HUES48 (cell line): ENCODE measurements at regions not wholly inside any gene's neighbourhood (a gene's known extent, or its start where the extent isn't known, plus 50 kb on each side); places are given as distances from the start of the nearest gene placed in this dataset.
"Not testable (repeated sequence)": the region's sequence is repeated elsewhere in the genome, so short reads cannot be mapped to it uniquely, and the experiment has no call there.

Experiments
- H3K27ac ChIP-seq: one replicate; pipeline ENCODE4 v1.7.0; 2013; ENCODE audit warnings: low read depth, low read length, inconsistent platforms
- H3K27me3 ChIP-seq: 2 replicates; pipeline ENCODE4 v1.6.1; 2013; ENCODE audit warnings: mild to moderate bottlenecking, low read length; ENCODE audit not compliant: control insufficient read depth, insufficient read depth
- H3K36me3 ChIP-seq: 2 replicates; pipeline ENCODE4 v1.6.1; 2013; ENCODE audit warnings: low read length; ENCODE audit not compliant: control insufficient read depth, insufficient read depth
- H3K4me1 ChIP-seq: 2 replicates; pipeline ENCODE4 v1.6.1; 2013; ENCODE audit warnings: mild to moderate bottlenecking, low read length; ENCODE audit not compliant: control insufficient read depth, insufficient read depth
- H3K4me3 ChIP-seq: 2 replicates; pipeline ENCODE4 v1.5.1; 2013; ENCODE audit warnings: mild to moderate bottlenecking, low read depth, low read length
- H3K9ac ChIP-seq: 2 replicates; pipeline ENCODE4 v1.6.1; 2013; ENCODE audit warnings: mild to moderate bottlenecking, low read depth, low read length, moderate library complexity
- H3K9me3 ChIP-seq: 2 replicates; pipeline ENCODE4 v1.6.1; 2013; ENCODE audit warnings: low read length; ENCODE audit not compliant: control insufficient read depth, insufficient read depth

DNA sequence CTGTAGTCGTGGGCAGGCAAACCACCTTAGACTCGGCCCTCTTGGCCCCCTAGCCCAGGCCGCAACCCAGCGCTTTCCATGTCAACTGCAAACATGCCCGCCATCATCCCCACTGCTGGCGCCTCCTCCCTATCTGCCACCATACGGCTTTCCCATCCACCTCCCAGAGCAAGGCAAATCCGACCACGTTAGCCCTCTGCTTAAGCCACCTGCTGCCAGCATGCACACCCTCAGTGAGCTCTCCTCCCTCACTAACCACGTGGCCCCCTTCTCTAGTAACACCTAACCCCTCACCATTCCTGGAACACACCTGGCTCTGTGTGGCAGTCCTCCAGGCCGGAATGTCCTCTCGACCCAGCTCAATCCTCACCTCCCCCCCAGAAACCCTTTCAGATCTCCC is 534.8 kb downstream of the TP53TG3F start:
- not testable (repeated sequence) for H3K27ac ChIP-seq, H3K9ac ChIP-seq, H3K27me3 ChIP-seq, H3K36me3 ChIP-seq, H3K4me3 ChIP-seq, H3K4me1 ChIP-seq
- H3K9me3 ChIP-seq = peaks cover 12% of the 10 kb centered on the region; the same call in 1 of the 2 replicates

DNA sequence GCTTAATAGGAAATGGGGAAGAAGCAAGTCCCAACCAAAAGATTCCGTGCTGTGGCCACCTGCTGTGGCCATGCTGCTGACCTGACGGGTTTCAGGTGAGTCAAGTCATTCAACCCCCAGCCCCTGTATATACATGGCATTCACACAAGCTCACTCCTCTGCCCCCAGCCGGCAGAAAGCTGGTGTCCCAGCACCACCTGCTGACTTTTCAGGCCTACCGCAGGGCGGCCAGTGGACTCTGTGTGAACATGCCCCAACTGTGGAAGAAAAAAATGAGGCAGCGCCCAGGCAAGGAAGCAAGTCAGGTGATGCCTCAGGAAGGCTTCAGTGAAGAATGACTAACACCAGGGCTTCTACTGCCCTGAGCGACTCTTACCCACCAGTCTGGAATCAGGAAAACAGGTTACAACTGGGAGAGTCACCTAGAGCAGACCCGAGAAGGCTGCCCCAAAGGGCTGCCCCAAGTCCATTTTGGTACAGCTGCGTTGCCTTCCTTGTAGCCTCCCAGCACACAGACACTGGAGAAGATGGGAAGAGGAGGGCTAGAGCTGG is 536.5 kb downstream of the TP53TG3F start:
- H3K36me3 ChIP-seq, H3K27ac ChIP-seq, H3K4me3 ChIP-seq, H3K4me1 ChIP-seq, H3K9ac ChIP-seq, H3K27me3 ChIP-seq: not testable (repeated sequence)
- peaks cover 12% of the 10 kb centered on the region; the same call in 1 of the 2 replicates for H3K9me3 ChIP-seq

DNA sequence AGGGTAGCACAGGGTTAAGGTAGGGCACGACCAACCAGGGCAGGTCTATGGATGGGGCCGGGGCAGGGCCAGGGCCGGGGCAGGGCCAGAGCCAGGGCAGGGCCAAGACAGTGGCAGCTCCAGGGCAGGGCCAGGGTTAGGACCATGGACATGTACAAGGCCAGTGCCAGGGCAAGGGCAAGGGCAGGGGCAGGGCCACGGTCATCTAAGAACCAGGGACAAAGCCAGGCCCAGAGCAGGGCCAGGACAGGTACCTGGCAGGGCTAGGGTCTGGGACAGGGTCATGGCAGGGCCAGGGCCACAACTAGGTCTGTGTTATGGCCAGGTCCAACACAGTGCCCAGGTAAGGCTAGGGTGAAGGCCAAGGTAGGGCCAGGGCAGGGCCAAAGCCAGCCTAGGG is 541.8 kb downstream of the TP53TG3F start:
- H3K9me3 ChIP-seq, H3K4me3 ChIP-seq, H3K27ac ChIP-seq, H3K36me3 ChIP-seq, H3K27me3 ChIP-seq, H3K4me1 ChIP-seq, H3K9ac ChIP-seq: not testable (repeated sequence)

DNA sequence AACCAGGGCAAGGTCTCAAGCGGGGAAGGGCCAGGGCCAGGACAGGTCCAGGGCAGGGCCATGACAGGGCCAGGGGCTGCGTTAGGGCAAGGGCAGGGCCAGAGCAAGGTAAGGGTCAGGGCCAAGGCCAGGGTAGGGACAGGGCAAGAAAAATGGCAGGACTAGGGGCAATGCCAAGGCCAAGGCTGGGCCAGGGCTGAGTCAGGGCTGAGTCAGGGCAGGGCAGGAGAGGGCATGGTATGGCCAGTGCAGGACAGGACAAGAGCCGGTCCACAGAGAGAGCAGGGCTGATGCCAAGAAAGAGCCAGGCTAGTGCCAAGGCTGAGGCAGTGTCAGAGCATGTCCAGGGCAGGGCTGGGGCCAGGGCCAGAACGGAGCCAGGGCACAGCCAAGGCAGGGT is 542.5 kb downstream of the TP53TG3F start:
- H3K9ac ChIP-seq, H3K9me3 ChIP-seq, H3K36me3 ChIP-seq, H3K27ac ChIP-seq, H3K4me1 ChIP-seq, H3K4me3 ChIP-seq, H3K27me3 ChIP-seq: not testable (repeated sequence)

DNA sequence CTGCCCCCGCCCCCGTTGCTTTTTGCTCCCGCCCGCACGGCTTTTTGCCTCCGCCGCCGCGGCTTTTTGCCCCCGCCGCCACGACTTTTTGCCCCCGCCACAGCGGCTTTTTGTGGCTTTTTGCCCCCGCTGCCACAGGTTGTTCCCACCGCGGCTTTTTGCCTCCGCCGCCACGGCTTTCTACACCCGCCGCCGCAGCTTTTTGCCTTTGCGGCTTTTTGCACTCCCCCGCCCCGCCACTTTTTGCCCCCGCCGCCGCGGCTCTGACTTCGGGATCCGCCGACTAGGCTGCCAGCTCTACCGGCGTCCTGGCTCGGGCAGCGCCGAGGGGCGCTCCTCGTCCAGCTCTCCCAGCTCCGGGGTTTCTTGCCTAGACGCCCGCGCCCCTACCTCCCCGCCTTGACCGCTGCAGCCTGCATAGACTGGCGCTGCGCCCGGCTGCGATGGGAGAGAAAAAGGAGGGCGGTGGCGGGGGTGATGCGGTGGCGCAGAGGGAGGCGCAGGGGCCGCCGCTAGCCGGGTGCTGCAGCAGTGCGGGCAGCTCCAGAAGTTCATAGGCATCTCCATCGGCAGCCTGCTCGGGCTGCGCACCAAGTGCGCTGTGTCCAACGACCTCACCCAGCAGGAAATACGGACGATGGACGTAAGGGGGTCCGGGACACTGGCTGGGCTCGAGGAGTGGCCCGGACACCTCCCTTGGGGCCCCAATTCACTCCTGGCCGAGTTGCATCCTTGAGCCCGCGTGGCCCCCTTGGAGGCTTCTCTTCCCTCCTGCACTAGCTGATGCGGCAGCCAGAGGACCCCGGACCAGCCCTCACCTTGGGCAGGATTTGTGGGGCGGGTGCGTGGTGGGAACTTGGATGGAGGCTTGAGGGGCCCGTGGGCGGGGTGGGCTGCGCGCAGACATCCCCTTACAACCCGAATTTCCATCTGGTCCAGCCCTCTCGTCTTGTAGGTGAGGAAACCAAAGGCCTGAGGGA is 555.7 kb downstream of the TP53TG3F start:
- not testable (repeated sequence) for H3K27me3 ChIP-seq, H3K36me3 ChIP-seq, H3K27ac ChIP-seq, H3K4me1 ChIP-seq, H3K9ac ChIP-seq, H3K4me3 ChIP-seq
- peaks cover 13% of the 10 kb centered on the region for H3K9me3 ChIP-seq

DNA sequence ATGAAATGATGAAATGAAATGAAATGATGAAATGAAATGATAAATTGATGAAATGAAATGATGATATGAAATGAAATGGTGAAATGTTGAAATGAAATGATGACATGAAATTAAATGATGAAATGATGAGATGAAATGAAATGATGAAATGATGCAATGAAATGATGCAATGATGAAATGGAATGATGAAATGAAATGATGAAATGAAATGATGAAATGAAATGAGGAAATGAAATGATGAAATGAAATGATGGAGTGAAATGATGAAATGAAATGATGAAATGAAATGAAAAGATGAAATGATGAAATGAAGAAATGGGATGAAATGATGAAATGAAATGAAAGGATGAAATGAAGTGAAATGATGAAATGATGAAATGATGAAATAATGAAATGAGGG is 558.9 kb downstream of the TP53TG3F start:
- not testable (repeated sequence) for H3K27ac ChIP-seq, H3K36me3 ChIP-seq, H3K4me1 ChIP-seq, H3K9ac ChIP-seq, H3K4me3 ChIP-seq, H3K27me3 ChIP-seq
- peaks cover 17% of the 10 kb centered on the region for H3K9me3 ChIP-seq

DNA sequence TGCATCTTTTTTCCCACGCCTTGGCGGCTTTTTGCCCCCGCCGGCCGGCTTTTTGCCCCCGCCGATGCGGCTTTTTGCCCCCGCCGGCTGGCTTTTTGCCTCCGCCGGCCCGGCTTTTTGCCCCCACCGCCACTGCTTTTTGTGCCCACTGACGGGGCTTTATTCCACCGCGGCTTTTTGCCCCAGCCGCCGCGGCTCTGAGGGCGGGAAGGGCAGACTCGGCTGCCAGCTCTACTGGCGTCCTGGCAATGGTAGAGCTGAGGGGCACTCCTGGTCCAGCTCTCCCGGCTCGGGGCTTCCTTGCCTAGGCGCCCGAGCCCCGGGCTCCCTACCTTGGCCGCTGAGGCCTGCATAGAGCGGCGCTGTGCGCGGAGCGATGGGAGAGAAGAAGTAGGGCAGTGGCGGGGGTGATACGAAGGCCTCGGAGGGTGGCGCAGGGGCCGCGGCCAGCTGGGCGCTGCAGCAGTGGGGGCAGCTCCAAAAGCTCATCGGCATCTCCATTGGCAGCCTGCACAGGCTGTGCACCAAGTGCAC is 591.4 kb downstream of the TP53TG3F start:
- H3K4me3 ChIP-seq = no peak overlapping the region
- no peak overlapping the region for H3K9ac ChIP-seq
- H3K27ac ChIP-seq = no peak overlapping the region

DNA sequence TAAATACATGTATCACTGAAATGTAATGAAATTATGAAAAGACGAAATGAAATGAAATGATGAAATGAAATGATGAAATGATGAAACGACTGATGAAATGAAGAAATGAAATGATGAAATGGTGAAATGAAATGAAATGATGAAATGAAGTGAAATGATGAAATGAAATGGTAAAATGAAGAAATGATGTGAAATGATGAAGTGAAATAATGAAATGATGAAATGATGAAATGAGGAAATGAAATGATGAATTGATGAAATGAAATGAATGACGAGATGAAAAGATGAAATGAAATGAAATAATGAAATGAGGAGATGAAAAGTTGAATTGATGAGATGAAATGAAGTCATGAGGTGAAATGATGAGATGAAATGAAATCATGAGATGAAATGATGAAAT is 594.7 kb downstream of the TP53TG3F start:
- Histone ChIP-seq H3K9me3 (peaks cover 40% of the 10 kb centered on the region), H3K36me3 (no peaks in the 10 kb centered on the region), H3K27me3 (no peaks in the 10 kb centered on the region), H3K9ac (no peak overlapping the region), H3K27ac (no peak overlapping the region), H3K4me1 (no peaks in the 10 kb centered on the region), H3K4me3 (no peak overlapping the region)

More for the DNA sequence above, 591.4 kb downstream of the TP53TG3F start:
- Histone ChIP-seq H3K36me3 (no peaks in the 10 kb centered on the region), H3K9me3 (peaks cover 51% of the 10 kb centered on the region), H3K4me1 (no peaks in the 10 kb centered on the region), H3K27me3 (no peaks in the 10 kb centered on the region)

DNA sequence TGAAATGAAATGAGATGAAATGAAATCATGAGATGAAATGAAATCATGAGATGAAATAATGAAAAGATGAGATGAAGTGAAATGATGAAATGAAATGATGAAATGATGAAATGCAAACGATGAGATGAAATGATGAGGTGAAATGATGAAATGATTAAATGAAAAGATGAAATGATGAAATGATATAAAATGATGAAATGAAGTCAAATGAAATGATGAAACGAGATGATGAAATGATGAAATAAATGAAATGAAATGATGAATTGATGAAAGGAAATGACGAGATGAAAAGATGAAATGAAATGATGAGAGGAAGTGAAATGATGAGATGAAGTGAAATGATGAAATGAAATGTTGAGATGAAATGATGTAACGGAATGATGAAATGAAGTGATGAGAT is 595.6 kb downstream of the TP53TG3F start:
- Histone ChIP-seq H3K27me3 (no peaks in the 10 kb centered on the region), H3K27ac (no peak overlapping the region), H3K36me3 (no peaks in the 10 kb centered on the region), H3K9ac (no peak overlapping the region), H3K4me1 (no peaks in the 10 kb centered on the region), H3K9me3 (peaks cover 40% of the 10 kb centered on the region), H3K4me3 (no peak overlapping the region)

DNA sequence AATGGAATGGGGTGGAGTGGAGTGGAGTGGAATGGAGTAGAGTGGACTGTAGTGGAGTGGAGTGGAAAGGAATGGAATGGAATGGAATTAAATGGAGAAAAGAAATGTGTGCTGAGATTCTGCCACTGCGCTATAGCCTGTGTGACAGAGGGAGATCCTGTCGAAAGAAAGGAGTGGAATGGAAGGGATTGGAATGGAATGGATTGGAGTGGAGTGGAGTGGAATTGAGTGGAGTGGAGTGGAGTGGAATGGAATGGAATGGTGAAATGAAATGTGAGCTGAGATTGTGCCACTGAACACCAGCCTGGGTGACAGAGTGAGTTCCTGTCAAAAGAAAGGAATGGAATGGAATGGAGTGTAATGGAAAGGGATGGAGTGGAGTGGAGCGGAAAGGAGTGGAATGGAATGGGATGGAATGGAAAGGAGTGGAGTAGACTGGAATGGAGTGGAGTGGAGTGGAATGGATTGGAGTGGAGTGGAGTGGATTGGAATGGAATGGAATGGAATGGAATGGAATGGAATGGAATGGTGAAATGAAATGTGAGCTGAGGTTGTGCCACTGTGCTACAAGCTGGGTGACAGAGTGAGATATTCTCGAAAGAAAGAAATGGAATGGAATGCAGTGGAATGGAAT is 603.3 kb downstream of the TP53TG3F start:
- not testable (repeated sequence) for H3K4me3 ChIP-seq, H3K9ac ChIP-seq
- peaks cover 53% of the 10 kb centered on the region for H3K9me3 ChIP-seq

More for the DNA sequence above, 603.3 kb downstream of the TP53TG3F start:
- not testable (repeated sequence) for H3K36me3 ChIP-seq, H3K27ac ChIP-seq, H3K27me3 ChIP-seq, H3K4me1 ChIP-seq
